Superior temporal gyrus (tissue), 1 donor: ENCODE measurements at regions not wholly inside any gene's neighbourhood (a gene's known extent, or its start where the extent isn't known, plus 50 kb on each side); places are given as distances from the start of the nearest gene placed in this dataset.

ENCODE experiments used
- DNase-seq: peaks from one replicate; pipeline ENCODE4 v3.0.0-alpha.2; 2016; ENCODE audit errors: extremely low spot score

DNA sequence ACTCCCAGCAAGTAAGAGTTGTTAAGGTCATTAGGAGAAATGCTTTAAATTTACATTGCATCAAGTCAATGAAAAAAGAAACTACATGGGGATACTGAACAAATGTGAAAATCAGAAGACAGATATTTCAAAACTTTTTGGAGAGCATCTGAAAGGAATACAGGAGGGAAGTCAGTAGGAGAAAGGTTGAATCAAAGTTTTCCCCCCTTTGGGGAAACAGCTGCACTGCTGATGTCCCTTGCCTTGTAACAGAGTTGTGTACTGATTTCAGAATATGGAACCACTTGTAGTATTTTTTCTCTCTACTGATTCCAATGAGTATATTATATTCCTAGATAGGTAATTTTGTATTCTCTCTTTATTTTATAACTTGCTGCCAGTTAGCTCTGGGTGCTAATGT lies 592.5 kb upstream of the ZEB2 start:
- DNase-seq: no peak

DNA sequence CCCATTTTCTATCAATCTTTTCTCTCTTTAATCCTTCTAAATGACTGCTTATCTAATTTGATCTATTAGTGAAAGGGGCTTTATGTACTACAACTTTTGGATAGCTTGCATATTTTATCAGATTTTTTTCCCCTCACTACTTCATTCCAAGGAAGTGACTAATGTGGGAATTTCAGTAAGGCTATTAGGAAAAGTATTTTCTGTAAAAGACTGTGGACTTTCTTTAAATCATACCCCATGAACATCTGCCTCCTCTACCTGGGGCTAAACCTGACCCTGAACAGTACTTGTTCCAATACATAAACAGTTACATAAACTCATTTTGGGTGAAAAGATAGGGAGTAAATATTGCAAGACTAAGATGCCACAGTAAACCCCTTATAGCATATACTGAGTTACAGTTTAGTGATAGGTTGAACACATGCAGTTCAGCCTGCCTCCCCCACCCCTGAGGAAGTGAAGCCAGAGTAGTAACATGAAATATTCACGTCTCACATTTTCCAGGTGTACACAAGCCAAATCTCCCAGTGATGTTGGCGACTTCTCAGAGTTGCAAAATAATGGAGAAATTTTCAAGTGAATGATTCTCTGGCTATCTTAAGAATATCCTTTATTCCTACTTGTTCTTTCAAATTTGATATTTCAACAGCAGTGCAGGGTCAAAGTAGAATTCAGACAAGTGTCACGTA lies 590.9 kb upstream of the ZEB2 start:
- DNase-seq: no peak

DNA sequence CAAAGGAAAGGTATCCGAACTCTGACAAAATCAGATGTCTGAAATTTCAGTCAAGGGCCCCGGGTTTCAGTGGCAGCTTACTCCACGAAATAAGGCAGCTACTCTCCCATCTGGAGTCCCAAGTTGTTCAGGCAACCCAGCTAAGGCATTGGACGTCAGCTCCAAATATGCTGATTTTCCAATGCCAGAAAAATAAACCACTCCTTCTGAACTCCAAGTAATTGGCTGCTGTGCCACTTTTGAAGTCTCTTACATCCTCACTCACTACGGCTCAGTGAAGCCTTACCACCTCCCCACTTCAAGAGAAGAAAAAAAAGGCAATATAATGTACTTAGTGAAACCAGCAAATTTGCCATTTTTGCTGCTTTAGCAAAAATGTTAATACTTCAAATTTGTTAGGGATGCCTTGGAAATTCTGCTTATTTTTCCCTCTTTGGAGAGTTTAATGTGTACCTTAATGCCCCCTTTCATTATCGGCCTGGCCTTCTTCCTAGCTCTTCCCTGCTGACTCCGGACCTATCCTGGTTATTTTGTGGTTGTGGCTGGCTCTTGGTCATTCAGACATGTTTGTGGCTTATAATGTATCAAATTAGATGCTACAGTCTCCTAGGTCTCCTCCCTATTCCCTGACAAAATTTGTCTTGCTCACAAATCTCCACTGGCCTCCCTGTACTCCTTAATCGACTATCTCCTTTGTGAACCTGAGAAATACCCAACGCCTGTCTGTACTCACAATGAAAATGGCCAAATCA lies 589.2 kb upstream of the ZEB2 start:
- no peak for DNase-seq

DNA sequence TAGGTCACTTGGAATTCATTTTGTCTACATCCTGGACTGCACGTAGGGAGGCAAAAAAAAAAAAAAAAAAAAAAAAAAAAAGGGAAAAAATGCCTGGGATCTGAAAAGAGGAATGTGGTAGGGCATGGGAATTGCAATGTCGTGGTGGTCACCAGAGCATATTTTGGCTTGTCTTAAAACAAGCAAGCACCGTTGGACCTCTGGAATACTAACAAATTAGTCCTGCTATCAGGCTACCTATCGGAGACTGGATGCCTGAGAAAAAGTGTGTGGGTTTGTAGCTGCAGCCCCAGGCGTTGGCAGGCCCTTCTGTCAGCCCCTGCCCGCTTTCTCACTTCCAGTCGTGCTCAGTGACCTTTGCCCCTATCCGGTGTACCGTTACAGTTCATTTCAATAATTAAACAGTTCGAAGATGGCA lies 588.5 kb upstream of the ZEB2 start:
- DNase-seq: no peak

DNA sequence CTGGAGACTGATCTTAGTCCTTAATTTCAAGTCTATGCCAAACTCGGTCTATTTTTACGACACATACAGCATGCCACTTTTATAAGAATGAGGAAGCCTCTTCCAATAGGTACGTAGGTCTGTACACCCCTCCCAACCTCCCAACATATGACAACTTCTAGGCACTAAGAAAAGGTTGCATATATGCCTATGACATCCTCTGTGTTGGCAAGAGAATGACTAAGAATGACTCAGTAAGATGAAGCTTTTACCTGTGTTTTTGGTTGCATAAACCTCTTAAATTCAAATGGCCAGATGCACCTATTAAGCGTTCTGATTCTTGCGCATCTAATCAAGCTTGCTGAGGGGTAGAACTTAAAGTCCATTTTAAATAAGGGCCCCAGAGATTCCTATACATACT lies 586.4 kb upstream of the ZEB2 start:
- no peak for DNase-seq

DNA sequence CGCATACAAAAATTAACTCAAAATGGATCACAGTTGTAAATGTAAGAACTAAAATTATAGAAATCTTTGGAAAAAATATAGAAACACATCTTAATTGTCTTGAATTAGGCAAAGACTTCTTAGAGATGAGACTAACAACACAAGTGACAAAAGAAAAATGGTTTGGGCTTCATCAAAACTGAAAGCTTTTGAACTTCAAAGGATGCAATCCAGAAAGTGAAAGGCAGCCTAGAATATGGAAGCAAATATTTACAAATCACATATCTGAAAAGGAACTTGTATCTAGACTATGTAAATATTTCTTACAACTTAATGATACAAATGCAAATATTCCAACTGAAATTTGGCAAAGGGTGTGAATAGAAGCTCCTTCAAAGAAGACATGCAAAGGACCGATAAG lies 582.8 kb upstream of the ZEB2 start:
- no peak for DNase-seq

DNA sequence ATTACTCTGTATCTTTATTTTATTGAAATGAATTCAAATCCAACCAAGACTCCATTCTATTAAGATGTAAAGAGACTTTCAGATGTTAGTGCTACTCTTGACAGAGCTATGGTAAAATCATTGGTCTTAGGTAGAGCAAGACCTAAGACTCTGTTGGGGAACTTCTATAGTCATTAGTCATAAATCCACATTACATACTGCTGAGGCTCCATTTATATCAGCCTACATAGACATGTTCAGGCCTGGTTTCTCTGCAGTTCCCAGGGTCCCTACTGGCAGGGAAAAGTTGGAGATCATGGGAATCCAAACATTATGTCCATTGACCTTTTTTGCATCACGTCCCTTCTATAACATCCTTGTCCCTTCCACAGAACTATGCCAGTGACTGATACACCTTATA lies 580.4 kb upstream of the ZEB2 start:
- no peak for DNase-seq

DNA sequence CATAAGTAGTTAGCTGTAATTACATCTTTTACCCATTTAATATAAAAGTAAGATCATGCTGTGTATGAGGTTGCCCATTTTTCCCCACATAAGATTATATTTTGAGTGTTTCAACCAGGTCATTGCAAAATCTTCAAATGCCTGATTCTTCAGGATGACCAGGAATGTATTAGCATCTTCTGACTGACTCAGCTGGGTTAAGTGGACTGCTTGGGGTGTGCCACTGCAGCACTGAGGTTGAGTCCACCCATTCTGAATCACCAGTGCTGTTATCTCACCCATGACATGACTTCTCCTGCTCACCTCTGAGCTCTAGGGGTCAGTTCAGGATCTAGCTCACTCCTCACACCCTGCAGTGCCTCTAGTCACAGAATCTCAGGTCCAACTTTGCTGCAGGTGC lies 576.7 kb upstream of the ZEB2 start:
- DNase-seq: no peak

DNA sequence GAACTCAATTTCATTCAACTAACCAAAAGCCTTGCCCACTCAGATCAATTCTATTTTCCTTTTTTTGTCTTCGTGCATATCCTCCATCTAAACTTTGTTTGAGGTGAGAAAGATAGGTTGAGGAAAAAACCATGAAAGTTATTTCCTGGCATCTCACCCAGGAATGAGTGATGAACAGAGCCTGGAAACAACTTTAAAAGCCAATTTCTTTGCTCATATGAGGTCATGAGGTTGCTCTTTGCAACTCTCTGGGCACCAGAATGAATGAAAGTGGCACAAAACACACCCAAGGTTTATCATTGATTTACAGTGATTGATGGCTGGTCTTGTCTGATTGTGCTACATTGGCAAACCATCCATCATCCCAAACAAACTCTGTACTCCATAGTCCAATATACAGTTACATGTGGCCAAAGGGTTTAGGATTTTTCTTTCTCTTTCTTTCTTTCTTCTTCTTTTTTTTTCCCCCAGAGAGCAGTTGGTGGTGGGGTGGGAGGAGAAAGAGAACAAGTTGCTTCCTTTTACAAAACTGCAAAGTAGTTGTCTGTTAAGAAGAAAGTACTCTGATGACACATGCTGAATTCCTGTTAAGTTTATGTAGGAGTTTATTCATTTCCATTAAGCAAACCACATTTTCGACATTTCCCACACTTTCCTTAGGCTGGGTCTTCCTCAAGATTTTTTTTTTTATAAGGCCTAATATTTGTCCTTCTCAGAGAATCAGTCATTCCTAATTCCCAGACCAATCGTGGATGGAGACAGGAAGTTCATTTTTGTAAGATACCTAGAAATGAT lies 575.9 kb upstream of the ZEB2 start:
- DNase-seq: no peak

DNA sequence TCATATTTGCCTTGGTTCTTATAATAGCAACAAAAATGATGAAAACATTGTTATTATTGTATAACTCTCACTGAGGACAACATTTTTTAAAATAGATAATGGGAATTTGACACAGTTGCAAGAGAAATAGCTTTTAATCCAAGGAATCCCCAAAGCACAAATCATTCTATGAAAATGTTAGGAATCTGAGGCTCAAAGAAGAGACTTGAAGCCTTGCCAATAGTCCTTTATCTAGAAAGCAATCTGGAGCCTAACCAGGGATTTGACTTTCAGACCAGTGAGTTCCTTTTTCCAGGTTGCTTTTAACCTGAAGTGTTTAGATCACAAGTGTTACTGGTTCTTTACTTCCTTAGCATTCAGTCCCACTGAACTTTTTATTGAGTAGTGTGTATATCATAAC lies 574.5 kb upstream of the ZEB2 start:
- DNase-seq: no peak

DNA sequence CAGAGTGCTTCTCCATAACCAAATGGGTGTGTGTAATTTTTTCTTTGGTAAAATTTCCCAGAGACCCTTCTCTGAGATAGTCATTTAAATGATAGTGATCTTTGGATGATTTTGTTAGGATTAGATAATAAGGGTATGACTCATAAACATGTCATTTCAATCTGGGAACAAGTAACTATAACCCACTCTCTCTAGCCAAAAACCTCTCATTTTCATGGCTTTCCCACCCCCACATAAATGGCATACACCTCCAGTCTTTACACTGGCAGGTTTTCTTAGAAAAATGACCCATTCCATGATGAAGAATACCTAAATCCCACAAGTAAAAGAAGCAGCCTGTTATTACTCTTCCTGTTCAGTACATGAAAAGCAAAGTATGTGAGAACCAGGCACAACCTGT lies 572.0 kb upstream of the ZEB2 start:
- DNase-seq: peak; percentile 44

DNA sequence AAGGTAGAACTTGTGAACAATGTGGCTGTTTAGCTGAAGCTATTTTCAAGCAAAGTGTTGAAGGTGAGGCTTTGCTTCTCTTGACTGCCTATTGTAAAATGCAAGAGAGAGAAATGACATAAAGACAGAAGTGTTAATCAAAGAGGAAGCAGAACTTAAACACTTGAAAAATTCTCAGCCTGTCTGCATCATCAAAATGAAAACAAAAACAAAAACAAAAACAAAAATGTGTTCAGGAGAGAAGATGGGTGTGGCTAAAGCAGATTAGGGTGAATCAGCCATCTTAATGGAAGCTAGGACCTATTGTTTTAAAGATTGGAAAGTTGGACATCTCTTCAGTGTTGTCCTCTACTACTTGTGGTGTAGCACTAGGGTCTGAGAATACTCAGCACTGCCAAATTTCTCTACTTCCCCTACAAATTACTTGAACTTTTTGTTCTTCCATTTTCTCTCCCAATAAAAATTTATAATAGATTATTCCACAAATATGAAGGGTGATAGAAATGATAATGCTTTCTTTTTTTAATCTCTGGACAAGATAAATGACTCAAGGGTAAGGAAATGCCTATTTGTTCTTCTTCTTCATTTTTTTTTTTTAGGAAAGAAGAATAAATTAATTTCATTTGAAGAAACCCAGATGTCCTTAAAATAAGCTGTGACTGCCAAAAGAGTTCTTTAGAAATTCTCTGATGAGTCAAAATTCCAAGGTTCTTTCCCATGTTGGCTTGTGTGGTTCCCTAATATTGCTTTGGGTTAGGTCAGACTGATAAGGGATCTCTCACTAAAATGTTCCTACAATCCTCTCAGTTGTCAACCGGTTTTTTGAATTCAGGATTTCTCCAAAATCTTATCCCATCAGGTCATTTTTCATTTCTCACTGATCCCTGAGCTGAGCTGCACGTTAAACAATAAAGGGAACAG lies 571.2 kb upstream of the ZEB2 start:
- no peak for DNase-seq

DNA sequence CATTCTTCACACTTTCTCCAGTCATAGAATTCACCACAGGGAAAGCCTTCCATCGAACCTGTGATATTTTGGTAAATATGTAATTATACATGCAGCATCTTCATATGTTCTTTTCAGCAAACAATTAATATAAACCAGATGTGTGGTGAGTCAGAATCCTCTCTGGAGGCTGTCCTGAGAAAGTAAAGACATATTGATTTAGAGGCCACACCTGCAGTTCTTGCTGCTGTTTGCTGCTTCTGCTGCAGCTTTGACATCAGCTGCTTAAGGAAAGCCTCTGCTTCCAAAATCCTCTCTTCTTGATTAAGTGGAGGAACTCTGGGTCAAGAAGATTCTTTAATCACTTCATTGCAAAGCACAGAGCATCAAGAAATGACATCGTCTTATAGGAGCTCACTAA lies 568.8 kb upstream of the ZEB2 start:
- DNase-seq: no peak

DNA sequence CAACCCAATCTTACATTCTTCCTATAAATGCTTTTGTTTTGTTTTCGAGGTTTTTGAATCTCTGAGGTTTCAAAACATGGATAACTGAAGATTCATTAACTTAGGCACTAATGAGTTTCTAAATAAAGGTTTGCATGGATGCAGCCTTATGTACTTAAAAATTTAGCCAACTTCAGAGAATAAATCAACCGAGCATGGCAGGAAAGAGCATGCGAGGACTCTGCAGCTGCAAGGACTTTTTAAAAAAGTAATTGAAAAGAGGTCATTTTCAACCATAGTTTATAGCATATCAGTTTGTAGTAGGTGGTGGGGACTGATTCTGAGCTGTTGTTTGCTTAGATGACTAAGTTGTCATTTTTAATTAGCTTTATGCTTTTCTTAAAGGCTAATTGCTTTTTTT lies 567.0 kb upstream of the ZEB2 start:
- DNase-seq: no peak

DNA sequence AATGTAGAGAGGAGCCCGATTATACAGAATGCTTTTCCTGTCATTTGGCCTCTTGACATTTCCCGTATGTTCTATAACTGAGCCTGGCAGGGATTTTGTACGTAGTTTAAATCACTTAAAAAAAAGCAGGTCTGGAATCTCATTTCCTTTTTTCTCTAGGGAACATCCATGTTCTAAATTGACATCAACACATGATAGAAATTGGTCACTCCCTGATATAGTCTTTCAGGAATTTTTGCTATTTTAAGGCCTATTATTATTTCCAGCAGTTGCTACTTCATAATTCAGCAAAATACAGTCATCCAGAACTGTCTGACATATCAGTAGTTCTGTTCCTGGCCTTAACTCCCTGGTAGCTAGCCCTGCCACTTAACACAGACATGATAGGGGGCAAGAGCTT lies 565.7 kb upstream of the ZEB2 start:
- DNase-seq: no peak

DNA sequence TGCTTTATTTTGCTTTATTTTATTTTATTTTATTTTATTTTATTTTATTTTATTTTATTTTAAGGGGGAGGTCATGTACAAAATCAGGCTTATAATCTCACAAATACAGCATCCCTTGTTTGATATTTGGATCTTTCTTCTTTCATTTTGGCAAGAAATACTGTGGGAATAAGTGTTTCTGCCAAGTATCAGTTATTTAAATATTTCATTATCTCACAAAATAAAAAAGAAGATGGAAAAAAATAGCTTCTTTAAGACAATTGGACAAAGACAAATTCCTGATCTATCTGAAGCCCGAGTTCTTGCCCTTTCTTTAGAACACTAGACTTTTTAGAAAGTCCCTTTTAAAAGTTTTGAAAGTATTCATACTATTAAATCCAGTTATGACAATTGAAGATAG lies 560.5 kb upstream of the ZEB2 start:
- DNase-seq: no peak

DNA sequence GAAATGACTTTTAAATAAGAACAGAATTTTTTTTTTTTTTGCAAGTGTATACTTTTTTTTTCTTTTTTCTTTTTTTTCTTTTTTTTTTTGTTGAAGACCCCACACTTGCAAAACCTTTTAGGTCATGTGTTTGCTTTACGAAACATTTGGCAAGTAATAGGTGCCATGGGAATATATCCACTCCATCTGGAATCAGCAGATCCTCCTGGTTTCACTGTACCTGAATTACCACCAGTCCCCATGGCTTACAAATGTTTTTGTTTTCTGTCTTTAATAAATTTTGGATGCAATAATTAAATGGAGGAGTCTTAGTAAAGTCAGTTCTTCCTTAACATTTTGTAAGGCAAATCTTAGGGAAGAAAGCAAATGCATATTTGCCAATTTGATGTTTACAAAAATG lies 559.7 kb upstream of the ZEB2 start:
- DNase-seq: no peak

DNA sequence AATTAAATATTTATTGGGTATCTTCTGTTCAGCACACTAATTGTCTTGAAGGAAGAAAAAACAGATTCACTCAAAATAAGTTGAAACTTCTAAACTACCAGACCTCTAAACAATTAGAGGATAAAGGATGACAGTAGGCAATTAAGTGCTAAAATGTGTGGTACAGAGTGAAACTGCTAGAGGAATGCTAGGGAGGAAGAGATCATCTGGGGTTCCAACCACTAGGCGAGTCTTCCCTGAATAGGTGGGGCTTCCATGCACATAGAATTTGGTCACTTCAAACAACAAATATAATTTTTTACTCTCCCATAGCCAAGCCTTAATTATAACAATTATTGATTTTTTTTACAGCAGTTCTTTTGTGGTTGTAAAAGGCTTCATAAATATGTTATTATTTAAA lies 559.0 kb upstream of the ZEB2 start:
- DNase-seq: no peak

DNA sequence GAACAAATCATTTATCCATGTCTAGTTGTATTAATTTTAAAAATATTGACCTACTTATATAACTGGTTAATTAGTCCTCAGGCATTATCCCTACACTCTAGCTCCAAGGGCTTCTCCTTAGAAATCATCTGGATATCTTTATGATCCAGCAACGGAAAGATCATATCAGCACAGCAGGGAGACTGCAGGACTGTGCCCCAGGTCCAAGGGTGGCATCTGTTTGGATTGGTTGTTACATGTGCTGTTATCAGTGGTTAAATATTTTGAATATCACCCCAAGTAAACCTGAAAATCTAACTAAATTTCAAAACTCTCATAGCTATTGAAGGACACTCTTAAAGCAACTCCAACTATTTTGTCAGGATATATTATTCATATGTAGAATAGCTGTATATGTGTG lies 556.2 kb upstream of the ZEB2 start:
- no peak for DNase-seq

DNA sequence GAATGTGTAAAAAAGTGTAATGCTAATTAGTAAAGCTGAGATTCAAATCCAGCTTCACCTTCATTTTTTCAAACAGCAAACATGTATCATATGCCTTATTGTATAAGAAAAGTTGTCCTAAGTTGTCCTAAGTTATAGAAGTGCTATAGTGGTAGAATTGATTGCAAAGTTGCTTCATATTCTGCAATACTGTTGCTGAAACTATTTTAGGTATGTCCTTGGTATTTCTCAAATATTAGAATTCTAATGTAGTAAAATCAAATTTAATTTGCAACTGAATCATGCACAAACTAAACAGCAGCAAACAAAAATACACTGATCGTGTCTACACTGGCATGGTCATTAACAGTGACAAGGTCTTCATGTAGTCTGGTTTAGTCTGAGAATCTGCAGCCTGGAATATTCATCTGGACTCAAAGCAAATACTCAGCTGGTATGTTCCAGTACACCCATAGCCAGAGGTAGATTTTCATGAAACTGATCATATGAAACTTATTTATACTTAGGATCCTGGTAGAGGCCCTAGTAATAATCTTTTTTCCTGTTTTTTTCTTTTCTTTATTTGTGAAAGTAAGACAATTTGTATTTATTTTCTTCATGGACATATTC lies 555.6 kb upstream of the ZEB2 start:
- no peak for DNase-seq

DNA sequence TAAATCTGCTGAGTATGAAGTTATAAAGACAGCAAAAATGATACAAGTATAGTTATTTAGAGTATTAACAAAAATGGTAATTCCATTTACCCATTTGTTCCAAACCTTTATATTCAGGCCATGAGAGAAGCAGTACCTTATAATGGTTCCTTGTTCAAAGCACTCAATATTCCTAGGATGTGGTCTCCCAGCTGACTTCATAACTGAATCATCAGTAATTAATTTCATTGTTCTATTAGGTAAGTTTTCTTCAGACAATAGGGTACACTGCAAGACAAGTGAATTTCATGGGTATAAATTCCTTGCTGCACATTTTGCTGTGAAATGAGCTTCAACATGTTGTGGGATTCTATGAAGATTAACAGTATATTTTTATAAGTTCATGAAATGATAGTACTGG lies 550.8 kb upstream of the ZEB2 start:
- no peak for DNase-seq
